ENCODE measurements at regions not wholly inside any gene's neighbourhood (a gene's known extent, or its start where the extent isn't known, plus 50 kb on each side); places are given as distances from the start of the nearest gene placed in this dataset.

GRCh38 chr6:169165561-169166300 lies 87.9 kb downstream of the THBS2 start:
- no peaks in the 10 kb centered on the region for H3K9me3 Mint-ChIP-seq
- no peaks in the 10 kb centered on the region for H3K4me1 Mint-ChIP-seq
- no peak for ATAC-seq (replicated peaks)
- no peak overlapping the region for H3K27ac Mint-ChIP-seq
- H3K36me3 Mint-ChIP-seq (ENCODE audit: low read depth) = no peaks in the 10 kb centered on the region
- H3K27me3 Mint-ChIP-seq = peaks cover 11% of the 10 kb centered on the region
- H3K4me3 Mint-ChIP-seq = no peak overlapping the region

GRCh38 chr6:169164986-169165385 lies 88.7 kb downstream of the THBS2 start:
- H3K36me3 Mint-ChIP-seq (ENCODE audit: low read depth) = no peaks in the 10 kb centered on the region

GRCh38 chr6:169164451-169164850 lies 89.2 kb downstream of the THBS2 start:
- Mint-ChIP-seq H3K36me3 (ENCODE audit: low read depth) (no peaks in the 10 kb centered on the region), H3K4me1 (no peaks in the 10 kb centered on the region), H3K9me3 (no peaks in the 10 kb centered on the region), H3K27ac (no peak overlapping the region), H3K27me3 (peaks cover 11% of the 10 kb centered on the region), H3K4me3 (no peak overlapping the region)
- no peak for ATAC-seq (replicated peaks)

More at GRCh38 chr6:169164986-169165385, 88.7 kb downstream of the THBS2 start:
- Mint-ChIP-seq H3K9me3 (no peaks in the 10 kb centered on the region), H3K27me3 (peaks cover 11% of the 10 kb centered on the region), H3K4me3 (no peak overlapping the region), H3K4me1 (no peaks in the 10 kb centered on the region), H3K27ac (no peak overlapping the region)
- ATAC-seq (replicated peaks) = no peak

GRCh38 chr6:169163411-169163901 lies 90.2 kb downstream of the THBS2 start:
- Mint-ChIP-seq H3K4me3 (no peak overlapping the region), H3K27me3 (peaks cover 7% of the 10 kb centered on the region), H3K27ac (no peak overlapping the region), H3K4me1 (no peaks in the 10 kb centered on the region), H3K9me3 (no peaks in the 10 kb centered on the region), H3K36me3 (ENCODE audit: low read depth) (no peaks in the 10 kb centered on the region)
- ATAC-seq (replicated peaks) = no peak

- H3K27me3 Mint-ChIP-seq = peaks cover 7% of the 10 kb centered on the region
- H3K4me1 Mint-ChIP-seq = no peaks in the 10 kb centered on the region
- no peaks in the 10 kb centered on the region for H3K9me3 Mint-ChIP-seq
- H3K27ac Mint-ChIP-seq = no peak overlapping the region
- no peaks in the 10 kb centered on the region for H3K36me3 Mint-ChIP-seq (ENCODE audit: low read depth)
- no peak overlapping the region for H3K4me3 Mint-ChIP-seq
- ATAC-seq (replicated peaks) = peak; percentile 65
Observed at GRCh38 chr6:169162752-169163407, 90.8 kb downstream of the THBS2 start.

GRCh38 chr6:169162249-169162648 lies 91.4 kb downstream of the THBS2 start:
- no peak for ATAC-seq (replicated peaks)
- Mint-ChIP-seq H3K4me3 (no peak overlapping the region), H3K27me3 (peaks cover 7% of the 10 kb centered on the region), H3K27ac (no peak overlapping the region), H3K4me1 (no peaks in the 10 kb centered on the region), H3K9me3 (no peaks in the 10 kb centered on the region), H3K36me3 (ENCODE audit: low read depth) (no peaks in the 10 kb centered on the region)

- H3K4me3 Mint-ChIP-seq = no peak overlapping the region
- H3K36me3 Mint-ChIP-seq (ENCODE audit: low read depth) = no peaks in the 10 kb centered on the region
- no peak for ATAC-seq (replicated peaks)
- no peak overlapping the region for H3K27ac Mint-ChIP-seq
- H3K27me3 Mint-ChIP-seq = peaks cover 7% of the 10 kb centered on the region
- H3K4me1 Mint-ChIP-seq = no peaks in the 10 kb centered on the region
- H3K9me3 Mint-ChIP-seq = no peaks in the 10 kb centered on the region
Observed at GRCh38 chr6:169161572-169162167, 92.0 kb downstream of the THBS2 start.

- H3K4me1 Mint-ChIP-seq = no peaks in the 10 kb centered on the region
- no peak for ATAC-seq (replicated peaks)
- no peaks in the 10 kb centered on the region for H3K9me3 Mint-ChIP-seq
- H3K36me3 Mint-ChIP-seq (ENCODE audit: low read depth) = no peaks in the 10 kb centered on the region
- H3K27me3 Mint-ChIP-seq = peaks cover 8% of the 10 kb centered on the region
- no peak overlapping the region for H3K4me3 Mint-ChIP-seq
- no peak overlapping the region for H3K27ac Mint-ChIP-seq
Observed at GRCh38 chr6:169160855-169161560, 92.6 kb downstream of the THBS2 start.

- Mint-ChIP-seq H3K9me3 (no peaks in the 10 kb centered on the region), H3K27ac (no peak overlapping the region), H3K27me3 (peaks cover 15% of the 10 kb centered on the region), H3K36me3 (ENCODE audit: low read depth) (no peaks in the 10 kb centered on the region), H3K4me1 (no peaks in the 10 kb centered on the region), H3K4me3 (no peak overlapping the region)
- ATAC-seq (replicated peaks) = no peak
Observed at GRCh38 chr6:169160091-169160854, 93.4 kb downstream of the THBS2 start.

GRCh38 chr6:169159331-169159730 lies 94.3 kb downstream of the THBS2 start:
- Mint-ChIP-seq H3K9me3 (no peaks in the 10 kb centered on the region), H3K27ac (no peak overlapping the region), H3K27me3 (peaks cover 19% of the 10 kb centered on the region), H3K36me3 (ENCODE audit: low read depth) (no peaks in the 10 kb centered on the region), H3K4me3 (no peak overlapping the region), H3K4me1 (no peaks in the 10 kb centered on the region)
- ATAC-seq (replicated peaks) = no peak

- H3K4me3 Mint-ChIP-seq = no peak overlapping the region
- H3K9me3 Mint-ChIP-seq = no peaks in the 10 kb centered on the region
- H3K27ac Mint-ChIP-seq = no peak overlapping the region
- no peak for ATAC-seq (replicated peaks)
- H3K27me3 Mint-ChIP-seq = peaks cover 19% of the 10 kb centered on the region
- no peaks in the 10 kb centered on the region for H3K4me1 Mint-ChIP-seq
- no peaks in the 10 kb centered on the region for H3K36me3 Mint-ChIP-seq (ENCODE audit: low read depth)
Observed at GRCh38 chr6:169158691-169159090, 95.0 kb downstream of the THBS2 start.

GRCh38 chr6:169158174-169158573 lies 95.5 kb downstream of the THBS2 start:
- ATAC-seq (replicated peaks) = no peak
- Mint-ChIP-seq H3K4me1 (no peaks in the 10 kb centered on the region), H3K4me3 (no peak overlapping the region), H3K27ac (no peak overlapping the region), H3K9me3 (no peaks in the 10 kb centered on the region), H3K36me3 (ENCODE audit: low read depth) (no peaks in the 10 kb centered on the region), H3K27me3 (peaks cover 23% of the 10 kb centered on the region)

- no peaks in the 10 kb centered on the region for H3K36me3 Mint-ChIP-seq (ENCODE audit: low read depth)
- H3K4me1 Mint-ChIP-seq = no peaks in the 10 kb centered on the region
- H3K4me3 Mint-ChIP-seq = no peak overlapping the region
- H3K9me3 Mint-ChIP-seq = no peaks in the 10 kb centered on the region
- H3K27me3 Mint-ChIP-seq = peaks cover 18% of the 10 kb centered on the region
- H3K27ac Mint-ChIP-seq = no peak overlapping the region
- no peak for ATAC-seq (replicated peaks)
Observed at GRCh38 chr6:169157197-169158148, 96.2 kb downstream of the THBS2 start.
